ENCODE measurements at regions not wholly inside any gene's neighbourhood (a gene's known extent, or its start where the extent isn't known, plus 50 kb on each side); places are given as distances from the start of the nearest gene placed in this dataset.
"Not testable (repeated sequence)": the region's sequence is repeated elsewhere in the genome, so short reads cannot be mapped to it uniquely, and the experiment has no call there.

- DNase-seq (ENCODE audit: low read depth in 2 of 2): not testable (repeated sequence)
Observed at GRCh38 chr5:154588833-154589425, 110.9 kb upstream of the HAND1 start.

- DNase-seq (ENCODE audit: low read depth in 2 of 2): no peak
Observed at GRCh38 chr5:154588091-154588774, 110.2 kb upstream of the HAND1 start.

DNA sequence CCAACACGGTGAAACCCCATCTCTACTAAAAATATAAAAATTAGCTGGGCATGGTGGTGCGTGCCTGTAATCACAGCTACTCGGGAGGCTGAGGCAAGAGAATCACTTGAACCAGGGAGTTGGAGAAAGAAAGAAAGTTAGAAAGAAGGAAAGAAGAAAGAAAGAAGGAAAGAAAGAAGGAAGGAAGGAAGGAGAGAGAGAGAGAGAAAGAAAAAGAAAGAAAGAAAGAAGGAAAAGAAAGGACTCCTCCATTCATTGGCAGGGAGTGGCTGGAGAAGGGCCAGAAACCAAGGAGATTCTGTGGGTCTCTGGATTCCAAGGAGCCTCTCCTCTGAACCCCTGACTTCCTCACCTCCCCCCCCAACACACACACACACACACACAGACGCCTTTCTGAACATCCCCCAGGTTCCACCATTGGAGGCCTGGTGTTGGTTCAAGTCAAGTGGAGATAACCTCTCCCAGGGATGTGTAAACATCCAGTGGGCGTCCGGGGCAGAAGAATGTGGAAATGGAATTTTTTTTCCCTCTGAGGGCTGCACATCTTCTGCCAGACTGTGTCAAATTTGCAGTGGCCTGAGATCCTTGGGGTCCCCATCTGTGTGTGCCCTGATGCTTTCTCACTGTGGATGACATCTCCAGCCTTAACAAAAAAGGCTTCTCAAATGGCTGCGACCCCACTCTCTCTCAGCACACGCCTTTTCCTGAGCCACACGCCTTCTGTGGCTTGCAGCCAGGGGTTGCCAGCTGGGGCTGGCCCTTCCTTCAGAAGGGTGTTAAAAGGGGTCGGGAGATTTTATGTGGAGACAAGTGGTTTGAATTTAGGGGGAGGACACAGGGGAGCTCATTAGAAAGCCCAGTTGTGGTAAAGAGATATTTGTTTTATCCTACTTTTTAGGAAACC is 109.3 kb upstream of the HAND1 start:
- no peak for DNase-seq (ENCODE audit: low read depth in 2 of 2)

GRCh38 chr5:154583671-154584177 is 105.7 kb upstream of the HAND1 start:
- no peak for DNase-seq (ENCODE audit: low read depth in 2 of 2)

DNA sequence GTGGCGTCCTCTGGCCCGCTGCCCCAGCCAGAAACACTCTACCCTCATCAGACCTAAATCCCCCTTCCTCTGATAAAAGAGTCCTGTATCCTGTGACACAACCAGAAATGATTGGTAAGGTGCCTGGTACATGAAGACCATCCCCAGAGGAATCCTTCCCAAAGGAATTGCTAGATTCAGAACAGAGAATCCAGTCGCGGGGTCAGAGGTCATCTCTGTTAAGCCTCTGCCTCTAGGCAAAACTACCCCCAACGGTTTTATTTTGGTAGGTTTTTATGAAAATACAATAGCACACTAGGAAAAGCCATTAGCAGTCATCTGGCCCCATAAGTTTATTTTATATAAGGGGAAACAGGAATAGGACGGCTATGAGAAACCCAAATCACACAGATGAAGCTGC is 102.4 kb upstream of the HAND1 start:
- DNase-seq (ENCODE audit: low read depth in 2 of 2): no peak

DNA sequence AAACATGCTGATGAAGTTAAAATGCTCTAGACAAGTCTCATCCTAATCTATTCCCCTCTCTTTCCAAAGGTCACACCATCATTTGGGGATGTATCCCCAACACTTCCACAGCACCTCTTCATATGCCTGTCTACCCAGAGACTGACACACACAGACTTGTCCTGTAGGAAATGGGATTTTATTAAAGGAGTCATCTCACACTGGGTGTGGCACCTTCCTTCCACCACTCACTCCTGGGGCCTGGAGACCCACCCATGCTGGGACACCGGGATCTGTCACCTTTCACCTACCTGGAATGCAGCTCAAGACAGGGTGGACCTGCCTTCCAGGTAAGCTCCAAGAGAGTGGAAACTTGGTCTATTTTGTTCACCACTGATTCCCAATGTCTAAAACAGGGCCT is 99.4 kb upstream of the HAND1 start:
- no peak for DNase-seq (ENCODE audit: low read depth in 2 of 2)

DNA sequence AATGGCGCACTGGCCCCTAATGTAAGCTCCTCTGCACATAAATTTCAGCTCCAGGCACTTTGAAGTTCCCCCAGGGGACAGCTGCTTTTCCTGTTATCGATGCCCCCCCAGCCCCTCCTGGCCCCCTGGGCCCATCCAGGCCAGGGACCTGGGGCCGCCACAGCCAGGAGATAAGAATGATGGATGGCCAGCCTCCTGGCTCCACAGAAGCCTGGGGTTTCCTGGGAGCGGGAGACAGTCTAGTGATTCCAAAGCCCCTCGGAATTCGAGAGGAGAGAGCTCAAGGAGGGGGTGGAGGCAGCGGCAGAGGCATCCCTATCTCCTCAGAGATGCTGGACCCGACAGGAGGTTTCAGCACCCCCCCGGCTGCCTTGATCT is 98.4 kb upstream of the HAND1 start:
- no peak for DNase-seq (ENCODE audit: low read depth in 2 of 2)

- DNase-seq (ENCODE audit: low read depth in 2 of 2): peak in 1 of 2 donors; percentile 13
Observed at GRCh38 chr5:154575546-154576428, 97.8 kb upstream of the HAND1 start.

GRCh38 chr5:154573011-154573410 is 95.0 kb upstream of the HAND1 start:
- DNase-seq (ENCODE audit: low read depth in 2 of 2): no peak

- DNase-seq (ENCODE audit: low read depth in 2 of 2): no peak
Observed at GRCh38 chr5:154571325-154572035, 93.5 kb upstream of the HAND1 start.

GRCh38 chr5:154570572-154571324 is 92.7 kb upstream of the HAND1 start:
- no peak for DNase-seq (ENCODE audit: low read depth in 2 of 2)

- no peak for DNase-seq (ENCODE audit: low read depth in 2 of 2)
Observed at GRCh38 chr5:154568589-154568988, 90.6 kb upstream of the HAND1 start.

GRCh38 chr5:154567155-154567554 is 89.1 kb upstream of the HAND1 start:
- no peak for DNase-seq (ENCODE audit: low read depth in 2 of 2)

DNA sequence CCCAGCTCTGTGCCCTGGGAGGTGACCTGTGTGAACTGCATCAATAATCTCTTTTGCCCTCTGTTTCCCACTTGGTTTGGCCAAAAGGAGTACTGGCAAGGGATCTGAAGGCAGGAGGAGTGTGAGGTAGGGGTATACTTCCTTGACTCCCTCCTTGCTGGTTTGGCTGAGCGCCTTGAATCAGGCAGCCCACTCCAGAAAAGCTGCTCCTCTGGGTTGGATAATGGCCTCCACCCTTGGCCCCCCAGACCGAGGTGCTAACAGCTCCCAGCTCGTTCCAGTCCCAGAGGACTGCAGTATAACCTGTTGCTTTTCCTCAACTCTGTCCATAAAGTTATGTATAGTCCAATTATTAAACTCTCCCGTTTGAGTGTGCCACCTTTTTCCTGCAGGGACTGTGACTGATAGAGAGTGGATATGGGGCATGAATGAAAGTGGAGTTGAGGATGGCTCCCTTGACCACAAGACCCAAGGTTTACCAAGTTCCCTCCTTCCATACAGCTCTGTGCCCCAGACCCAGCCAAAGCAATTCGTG is 88.2 kb upstream of the HAND1 start:
- no peak for DNase-seq (ENCODE audit: low read depth in 2 of 2)

DNA sequence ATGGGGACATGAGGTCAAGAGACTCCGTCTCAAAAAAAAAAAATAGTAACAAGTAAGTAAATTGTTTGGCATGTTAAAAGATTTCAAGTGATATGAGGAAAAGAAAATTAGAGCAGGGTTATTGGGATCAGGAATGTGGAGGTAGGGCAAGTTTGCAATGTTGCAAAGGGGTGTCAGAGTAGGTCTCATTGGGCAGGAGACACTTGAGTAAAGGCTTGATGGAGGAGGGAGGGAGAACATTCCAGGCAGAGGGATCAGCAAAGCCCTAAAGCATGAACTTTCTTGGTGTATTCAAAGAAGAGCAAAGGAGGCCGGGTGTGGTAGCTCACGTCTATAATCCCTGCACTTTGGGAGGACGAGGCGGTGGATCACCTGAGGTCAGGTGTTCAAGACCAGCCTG is 87.1 kb upstream of the HAND1 start:
- DNase-seq (ENCODE audit: low read depth in 2 of 2): no peak

- DNase-seq (ENCODE audit: low read depth in 2 of 2): no peak
Observed at GRCh38 chr5:154562244-154562880, 84.3 kb upstream of the HAND1 start.

GRCh38 chr5:154559398-154560276 is 81.6 kb upstream of the HAND1 start:
- DNase-seq (ENCODE audit: low read depth in 2 of 2): no peak

DNA sequence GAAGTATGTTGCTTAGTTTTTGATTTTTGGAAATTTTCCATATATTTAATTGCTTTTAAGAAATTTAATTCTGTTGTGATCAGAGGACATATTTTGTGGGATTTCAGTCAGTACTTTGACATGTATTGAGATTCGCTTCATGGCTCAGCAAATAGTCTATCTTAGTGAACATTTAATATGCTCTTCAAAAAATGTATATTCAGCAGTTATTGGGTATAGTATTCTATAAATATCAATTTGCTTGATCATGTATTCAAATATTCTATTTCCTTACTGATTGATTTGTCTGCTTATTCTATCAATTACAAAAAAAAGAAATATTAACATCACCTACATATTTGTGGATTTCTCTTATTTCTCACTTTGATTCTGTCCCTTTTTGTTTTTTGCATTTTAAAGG is 79.5 kb upstream of the HAND1 start:
- no peak for DNase-seq (ENCODE audit: low read depth in 2 of 2)
